ENCODE measurements at regions not wholly inside any gene's neighbourhood (a gene's known extent, or its start where the extent isn't known, plus 50 kb on each side); places are given as distances from the start of the nearest gene placed in this dataset.

GRCh38 chr2:223215254-223215516 lies 163.2 kb downstream of the KCNE4 start:
- H3K27ac ChIP-seq, result peak overlapping the region in 1 of 2 donors; percentile 66
- H3K4me3 ChIP-seq, result peak overlapping the region; percentile 38
- DNase-seq (ENCODE audit: low spot score), result no peak
- no peak for TF ChIP-seq CTCF (IDR thresholded peaks at IDR 0.05)

DNA sequence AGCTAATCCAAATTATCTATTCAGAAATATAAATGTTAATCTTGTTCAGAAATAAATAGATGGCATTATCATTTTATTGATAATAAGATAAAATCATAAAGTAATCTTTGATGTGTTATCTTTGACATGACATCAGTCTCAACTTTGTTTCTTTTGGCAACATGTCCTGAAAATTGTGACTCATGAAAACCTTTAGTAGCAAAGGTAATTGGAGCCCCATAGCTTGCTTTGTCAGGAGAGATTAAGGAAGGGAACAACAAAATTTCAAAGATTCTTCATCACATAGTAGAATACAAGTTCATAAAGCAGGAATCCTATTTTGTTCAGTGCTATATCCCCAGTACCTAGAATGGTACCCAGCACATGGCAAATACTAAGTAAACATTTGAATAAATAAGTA lies 165.4 kb downstream of the KCNE4 start:
- Histone ChIP-seq H3K4me3 (no peak overlapping the region), H3K27ac (no peak overlapping the region)
- TF ChIP-seq CTCF (IDR thresholded peaks at IDR 0.05), result no peak
- no peak for DNase-seq (ENCODE audit: low spot score)

GRCh38 chr2:223218587-223219178 lies 166.7 kb downstream of the KCNE4 start:
- TF ChIP-seq CTCF (IDR thresholded peaks at IDR 0.05), result no peak
- Histone ChIP-seq H3K4me3 (no peak overlapping the region), H3K27ac (no peak overlapping the region)
- no peak for DNase-seq (ENCODE audit: low spot score)

- no peak for TF ChIP-seq CTCF (IDR thresholded peaks at IDR 0.05)
- DNase-seq (ENCODE audit: low spot score), result no peak
- H3K27ac ChIP-seq, result no peak overlapping the region
- H3K4me3 ChIP-seq, result no peak overlapping the region
These were observed 168.1 kb downstream of the KCNE4 start for GRCh38 chr2:223219872-223220657.

- no peak overlapping the region for H3K27ac ChIP-seq
- DNase-seq (ENCODE audit: low spot score), result no peak
- no peak overlapping the region for H3K4me3 ChIP-seq
- TF ChIP-seq CTCF (IDR thresholded peaks at IDR 0.05), result no peak
These were observed 168.6 kb downstream of the KCNE4 start for GRCh38 chr2:223220658-223220925.

DNA sequence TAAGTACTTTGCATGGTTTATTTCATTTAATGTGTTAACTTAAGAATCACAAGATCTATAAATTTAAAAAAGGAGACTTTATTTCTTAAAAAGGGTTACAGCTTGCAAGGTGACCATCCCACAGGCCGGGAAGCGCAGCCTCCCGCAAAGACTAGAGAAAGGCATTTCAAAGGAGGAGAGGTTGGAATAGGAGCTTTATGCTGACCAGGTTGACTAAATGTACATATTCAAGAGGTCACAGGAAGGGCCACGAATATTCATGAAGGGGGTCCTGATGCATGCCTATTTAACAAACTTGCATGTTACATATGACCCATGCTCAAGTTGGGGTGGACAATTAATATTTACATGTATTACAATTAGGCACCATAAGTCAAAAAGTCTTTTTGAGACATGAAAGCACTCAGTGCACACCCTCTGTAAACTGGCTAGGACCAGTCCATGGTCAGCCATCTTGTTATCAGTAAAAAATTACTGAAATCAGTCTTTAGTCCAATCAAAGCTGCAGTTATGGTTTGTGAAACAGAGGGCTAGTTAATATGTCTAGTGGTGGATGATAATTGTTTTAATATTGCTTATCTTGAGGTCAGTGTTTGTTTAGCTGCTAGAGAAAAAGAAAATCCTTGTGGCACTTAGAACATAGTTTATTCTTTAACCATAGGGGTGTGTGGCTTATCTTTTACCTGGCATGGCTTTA lies 169.3 kb downstream of the KCNE4 start:
- H3K27ac ChIP-seq, result no peak overlapping the region
- DNase-seq (ENCODE audit: low spot score), result no peak

More for the DNA sequence above, 169.3 kb downstream of the KCNE4 start:
- no peak for TF ChIP-seq CTCF (IDR thresholded peaks at IDR 0.05)
- H3K4me3 ChIP-seq, result no peak overlapping the region
